ENCODE measurements at regions not wholly inside any gene's neighbourhood (a gene's known extent, or its start where the extent isn't known, plus 50 kb on each side); places are given as distances from the start of the nearest gene placed in this dataset.
A peak's percentile ranks its signal among the peaks of the same experiment; 100 is the strongest.
"Not testable (repeated sequence)": the region's sequence is repeated elsewhere in the genome, so short reads cannot be mapped to it uniquely, and the experiment has no call there.

DNA sequence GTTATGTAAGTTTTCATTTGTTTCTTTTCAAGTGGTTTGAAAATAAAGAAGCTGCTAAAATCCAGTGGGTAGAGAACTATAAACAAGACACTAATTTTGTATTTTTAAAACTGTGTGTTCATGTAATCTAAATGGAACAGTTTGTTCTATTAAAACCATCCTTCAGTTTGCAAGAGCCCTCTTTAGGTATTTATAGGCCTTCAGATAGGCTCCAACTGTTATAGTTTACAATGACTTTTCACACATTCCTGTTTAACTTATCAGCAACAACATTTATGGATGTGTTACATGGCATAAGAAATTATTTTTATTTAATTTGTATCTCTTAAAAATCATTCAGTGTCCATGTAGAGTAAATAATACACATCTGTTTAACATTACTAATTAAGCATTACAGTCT, 126.7 kb upstream of the SLCO6A1 start:
- peaks cover 4% of the 10 kb centered on the region for H3K9me3 Mint-ChIP-seq
- TF ChIP-seq, protein P1, sequence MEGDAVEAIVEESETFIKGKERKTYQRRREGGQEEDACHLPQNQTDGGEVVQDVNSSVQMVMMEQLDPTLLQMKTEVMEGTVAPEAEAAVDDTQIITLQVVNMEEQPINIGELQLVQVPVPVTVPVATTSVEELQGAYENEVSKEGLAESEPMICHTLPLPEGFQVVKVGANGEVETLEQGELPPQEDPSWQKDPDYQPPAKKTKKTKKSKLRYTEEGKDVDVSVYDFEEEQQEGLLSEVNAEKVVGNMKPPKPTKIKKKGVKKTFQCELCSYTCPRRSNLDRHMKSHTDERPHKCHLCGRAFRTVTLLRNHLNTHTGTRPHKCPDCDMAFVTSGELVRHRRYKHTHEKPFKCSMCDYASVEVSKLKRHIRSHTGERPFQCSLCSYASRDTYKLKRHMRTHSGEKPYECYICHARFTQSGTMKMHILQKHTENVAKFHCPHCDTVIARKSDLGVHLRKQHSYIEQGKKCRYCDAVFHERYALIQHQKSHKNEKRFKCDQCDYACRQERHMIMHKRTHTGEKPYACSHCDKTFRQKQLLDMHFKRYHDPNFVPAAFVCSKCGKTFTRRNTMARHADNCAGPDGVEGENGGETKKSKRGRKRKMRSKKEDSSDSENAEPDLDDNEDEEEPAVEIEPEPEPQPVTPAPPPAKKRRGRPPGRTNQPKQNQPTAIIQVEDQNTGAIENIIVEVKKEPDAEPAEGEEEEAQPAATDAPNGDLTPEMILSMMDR (IDR thresholded peaks at IDR 0.05; ENCODE audit: unreplicated experiment) = no peak
- peaks cover 23% of the 10 kb centered on the region for H3K4me1 Mint-ChIP-seq
- H3K36me3 Mint-ChIP-seq = no peaks in the 10 kb centered on the region
- H3K27me3 Mint-ChIP-seq (ENCODE audit: low read depth) = no peaks in the 10 kb centered on the region
- no peak for DNase-seq (ENCODE audit: low spot score in 2 of 2, unreplicated experiment in 2 of 2)
- H3K4me3 Mint-ChIP-seq = no peak overlapping the region
- H3K27ac Mint-ChIP-seq = no peak overlapping the region

DNA sequence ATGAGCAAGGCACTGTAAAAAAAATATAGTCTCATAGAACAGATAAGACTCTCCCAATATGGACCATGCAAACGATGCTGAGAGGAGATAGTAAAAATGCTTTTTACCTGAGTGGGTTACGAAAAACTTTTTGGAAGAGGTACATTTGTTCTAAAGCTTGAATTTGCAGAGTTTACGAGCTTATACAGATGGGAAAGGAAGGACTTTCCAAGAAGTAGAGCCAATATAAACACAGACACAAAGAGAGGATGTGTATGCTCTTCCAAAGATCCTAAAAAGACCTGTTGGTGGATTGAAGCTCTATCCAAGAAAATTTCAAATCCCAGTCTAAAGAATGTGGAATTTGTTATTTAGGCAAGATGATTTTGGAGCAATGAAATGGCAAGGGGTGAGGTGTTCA, 127.1 kb upstream of the SLCO6A1 start:
- Mint-ChIP-seq H3K4me1 (peaks cover 23% of the 10 kb centered on the region), H3K4me3 (no peak overlapping the region), H3K36me3 (no peaks in the 10 kb centered on the region), H3K9me3 (peaks cover 5% of the 10 kb centered on the region), H3K27me3 (ENCODE audit: low read depth) (no peaks in the 10 kb centered on the region), H3K27ac (no peak overlapping the region)
- TF ChIP-seq, protein P1 (IDR thresholded peaks at IDR 0.05; ENCODE audit: unreplicated experiment) = no peak
- no peak for DNase-seq (ENCODE audit: low spot score in 2 of 2, unreplicated experiment in 2 of 2)

DNA sequence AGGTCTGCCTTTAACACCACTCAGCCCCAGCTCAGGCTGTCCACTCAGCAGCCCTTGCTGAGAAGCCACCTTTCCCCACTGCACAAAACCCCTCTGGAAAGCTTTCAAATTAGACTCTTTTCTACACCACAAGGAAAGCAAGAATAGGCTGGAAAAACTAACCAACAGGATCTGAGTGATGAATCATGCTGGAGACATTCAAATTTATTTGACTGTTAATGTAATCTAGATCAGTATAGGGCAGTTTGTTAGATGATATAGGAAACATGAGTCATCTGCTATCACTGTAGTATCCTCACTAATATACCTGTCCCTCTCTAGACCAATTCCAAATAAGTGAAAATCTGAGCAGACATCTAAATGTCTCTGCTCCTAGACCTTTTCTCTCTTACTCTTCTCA, 127.8 kb upstream of the PAM start:
- peaks cover 9% of the 10 kb centered on the region for H3K36me3 Mint-ChIP-seq
- no peak overlapping the region for H3K27ac Mint-ChIP-seq
- H3K4me1 Mint-ChIP-seq = peaks cover 17% of the 10 kb centered on the region
- TF ChIP-seq, protein P1 (IDR thresholded peaks at IDR 0.05; ENCODE audit: unreplicated experiment) = no peak
- no peaks in the 10 kb centered on the region for H3K27me3 Mint-ChIP-seq (ENCODE audit: low read depth)
- H3K4me3 Mint-ChIP-seq = no peak overlapping the region
- DNase-seq (ENCODE audit: low spot score in 2 of 2, unreplicated experiment in 2 of 2) = no peak
- peaks cover 15% of the 10 kb centered on the region for H3K9me3 Mint-ChIP-seq

DNA sequence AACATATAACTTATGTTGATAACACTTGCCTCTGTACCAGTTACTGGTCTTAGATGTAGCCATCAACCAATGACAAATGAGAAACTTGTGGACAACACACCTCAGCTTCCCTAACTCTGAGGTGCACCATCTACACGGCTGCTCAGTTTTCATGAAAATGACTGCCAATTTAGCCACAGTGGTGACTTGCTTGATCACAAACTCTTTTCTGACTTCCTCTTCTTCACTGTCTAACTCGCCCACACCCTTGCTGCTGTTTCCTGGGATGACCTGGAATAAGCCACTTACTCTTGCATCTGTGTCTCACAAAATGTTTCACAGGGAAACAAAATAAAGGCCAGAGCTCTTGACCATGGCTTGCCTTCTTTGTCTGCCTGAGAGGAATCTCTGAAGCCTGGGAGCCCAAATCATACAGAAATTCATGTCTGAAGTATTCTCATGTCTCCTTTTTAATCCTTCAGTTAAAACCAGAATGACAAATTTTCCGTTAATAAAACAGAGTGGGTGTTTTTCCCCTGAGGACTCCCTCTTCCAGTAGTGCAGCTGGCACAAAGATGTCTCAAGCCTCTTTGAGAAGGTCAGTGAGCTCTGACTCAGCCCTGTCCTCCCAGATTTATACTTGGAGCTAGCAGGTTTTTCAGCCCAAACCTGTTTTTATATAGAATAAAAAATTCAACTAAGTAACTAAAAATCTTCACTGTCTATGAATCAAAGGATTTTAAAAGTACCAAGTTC, 126.5 kb upstream of the PAM start:
- Mint-ChIP-seq H3K4me1 (peaks cover 8% of the 10 kb centered on the region), H3K4me3 (no peak overlapping the region), H3K36me3 (peaks cover 18% of the 10 kb centered on the region), H3K27ac (peak overlapping the region; percentile 45), H3K9me3 (peaks cover 21% of the 10 kb centered on the region), H3K27me3 (ENCODE audit: low read depth) (no peaks in the 10 kb centered on the region)
- no peak for DNase-seq (ENCODE audit: low spot score in 2 of 2, unreplicated experiment in 2 of 2)
- TF ChIP-seq, protein P1 (IDR thresholded peaks at IDR 0.05; ENCODE audit: unreplicated experiment) = no peak

DNA sequence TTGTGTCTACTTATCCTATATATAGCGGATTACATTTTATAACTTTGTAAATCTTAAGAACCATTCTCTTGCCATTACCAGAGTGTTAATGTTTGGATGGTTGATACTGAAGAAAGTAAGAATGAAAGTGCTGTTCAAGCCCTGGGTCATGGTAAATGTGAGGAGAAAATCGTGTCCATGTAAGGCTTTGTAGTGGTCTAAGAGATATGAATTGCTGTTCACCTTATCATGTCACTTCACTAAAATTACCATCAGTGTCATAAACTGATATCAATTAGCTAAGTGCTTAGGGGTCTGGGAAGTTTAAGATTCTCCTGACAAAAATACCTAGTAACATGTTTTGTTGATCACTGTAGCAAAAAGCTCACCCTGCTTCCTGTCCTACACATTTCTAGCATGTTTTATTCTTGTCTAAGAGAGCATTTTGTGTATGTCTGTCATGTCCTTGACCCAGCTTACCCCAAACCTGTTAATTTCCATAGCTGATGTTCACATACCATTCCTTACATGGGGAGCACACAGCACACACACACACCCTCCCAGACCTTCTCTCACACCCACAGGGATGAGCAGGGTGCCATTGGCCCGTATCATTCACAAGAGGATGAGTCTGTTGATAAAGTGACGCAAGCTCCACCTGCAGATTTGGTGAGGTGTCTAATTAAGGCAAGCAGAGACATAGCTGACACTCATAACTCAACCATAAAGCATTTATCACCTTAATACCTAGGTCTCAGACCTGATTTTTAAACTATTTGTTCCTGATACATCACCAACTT, 125.1 kb upstream of the PAM start:
- H3K27ac Mint-ChIP-seq = no peak overlapping the region
- H3K9me3 Mint-ChIP-seq = peaks cover 33% of the 10 kb centered on the region
- H3K36me3 Mint-ChIP-seq = peaks cover 30% of the 10 kb centered on the region
- DNase-seq (ENCODE audit: low spot score in 2 of 2, unreplicated experiment in 2 of 2) = no peak
- H3K4me3 Mint-ChIP-seq = no peak overlapping the region
- TF ChIP-seq, protein P1 (IDR thresholded peaks at IDR 0.05; ENCODE audit: unreplicated experiment) = no peak
- H3K4me1 Mint-ChIP-seq = peaks cover 8% of the 10 kb centered on the region
- no peaks in the 10 kb centered on the region for H3K27me3 Mint-ChIP-seq (ENCODE audit: low read depth)

DNA sequence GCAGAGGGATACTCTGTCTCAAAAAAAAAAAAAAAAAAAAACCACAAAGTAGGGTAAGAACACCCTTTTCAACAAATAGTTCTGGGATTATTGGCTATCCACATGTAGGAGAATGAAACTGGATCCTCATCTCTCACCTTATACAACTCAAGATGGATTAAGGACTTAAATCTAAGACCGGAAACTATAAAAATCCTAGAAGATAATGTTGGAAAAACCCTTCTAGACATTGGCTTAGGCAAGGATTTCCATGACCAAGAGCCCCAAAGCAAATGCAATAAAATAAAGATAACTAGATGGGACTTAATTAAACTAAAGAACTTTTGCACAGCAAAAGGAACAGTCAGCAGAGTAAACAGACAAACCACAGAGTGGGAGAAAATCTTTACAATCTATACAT, 119.7 kb upstream of the PAM start:
- peaks cover 36% of the 10 kb centered on the region for H3K36me3 Mint-ChIP-seq
- H3K27ac Mint-ChIP-seq; H3K4me1 Mint-ChIP-seq; H3K27me3 Mint-ChIP-seq (ENCODE audit: low read depth); H3K4me3 Mint-ChIP-seq; DNase-seq (ENCODE audit: low spot score in 2 of 2, unreplicated experiment in 2 of 2): not testable (repeated sequence)
- H3K9me3 Mint-ChIP-seq = peaks cover 35% of the 10 kb centered on the region
